H1 (cell line): ENCODE measurements at regions not wholly inside any gene's neighbourhood (a gene's known extent, or its start where the extent isn't known, plus 50 kb on each side); places are given as distances from the start of the nearest gene placed in this dataset.

Experiments
- CBX5 ChIP-seq: fragments of 300-800, 300-1000 bp; sonication (generic); IDR thresholded peaks from 2 replicates; pipeline ENCODE4 v1.7.1; 2016; ENCODE audit warnings: antibody characterized with exemption, low read length, low read depth
- POLR2AphosphoS5 ChIP-seq: IDR thresholded peaks from 2 replicates; pipeline ENCODE4 v1.6.1; 2011; ENCODE audit warnings: low read depth, low read length
- TBP ChIP-seq: IDR thresholded peaks from 2 replicates; pipeline ENCODE4 v1.6.1; 2011; ENCODE audit warnings: low read depth, low read length, improper control_type of control experiment

DNA sequence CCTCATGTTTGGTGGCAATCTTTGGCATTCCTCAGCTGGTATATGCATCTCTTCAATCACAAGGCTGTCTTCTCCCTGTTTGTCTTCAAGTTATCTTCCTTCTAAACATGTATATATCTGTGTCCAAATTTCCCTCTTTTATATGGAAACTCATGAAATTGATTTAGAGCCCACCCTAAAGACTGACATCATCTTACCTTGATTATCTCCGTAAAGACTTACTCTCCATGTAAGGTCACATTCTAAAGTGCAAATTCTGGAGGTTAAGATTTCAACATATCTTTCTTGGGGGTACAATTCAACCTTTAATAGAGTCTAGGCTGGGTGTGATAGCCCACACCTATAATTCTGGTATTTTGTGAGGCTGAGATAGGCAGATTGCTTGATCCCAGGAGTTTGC is 215.8 kb upstream of the LRRC4C start:
- no peak for TF ChIP-seq TBP
- no peak for TF ChIP-seq POLR2AphosphoS5
- TF ChIP-seq CBX5, result no peak
